ENCODE measurements at regions not wholly inside any gene's neighbourhood (a gene's known extent, or its start where the extent isn't known, plus 50 kb on each side); places are given as distances from the start of the nearest gene placed in this dataset.

DNA sequence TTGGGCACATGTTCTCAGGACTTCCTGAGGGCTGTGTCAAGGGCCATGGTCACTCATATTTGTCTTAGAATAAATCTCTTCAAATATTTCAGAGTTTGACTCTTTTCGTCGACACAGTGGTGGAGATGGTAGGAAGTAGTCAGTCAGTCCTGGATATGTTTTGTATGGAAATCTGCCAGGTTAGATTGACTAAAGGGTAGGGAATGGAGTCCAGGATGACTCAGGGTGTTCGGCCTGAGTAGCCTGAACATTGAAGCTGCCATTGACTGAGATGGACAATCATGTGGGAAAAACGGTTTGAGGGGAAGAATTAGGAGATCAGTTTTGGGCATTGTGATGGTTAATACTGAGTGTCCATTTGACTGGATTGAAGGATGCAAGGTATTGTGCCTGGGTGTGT is 177.1 kb upstream of the CENPE start:
- no peak overlapping the region for H2AFZ ChIP-seq (ENCODE audit: low read depth, low read length)
- H4K20me1 ChIP-seq (replicated peaks; ENCODE audit: control insufficient read depth, insufficient read depth, low read length) = no peaks in the 10 kb centered on the region
- no peak overlapping the region for H3K4me2 ChIP-seq (ENCODE audit: insufficient read depth, low read length)
- H3K9me1 ChIP-seq (ENCODE audit: control insufficient read depth, insufficient read depth, low read length) = no peaks in the 10 kb centered on the region
- intact Hi-C loops (cut with micrococcal nuclease) = no loop called here
- ATAC-seq = no peak
- DNase-seq (ENCODE audit: extremely low read depth in 1 of 4, low spot score in 3 of 4) = no peak
- CTCF ChIA-PET (ENCODE audit: low intra/inter-chr PET ratio) = no interaction called here
- BruUV-seq (replicated peaks) = no TSS peak
- H3K4me1 ChIP-seq (replicated peaks in 1 of 2; ENCODE audit: control insufficient read depth in 2 of 2, insufficient read depth in 2 of 2, low read length in 2 of 2) = no peaks in the 10 kb centered on the region
- no peaks in the 10 kb centered on the region for H3K9me3 ChIP-seq (replicated peaks; ENCODE audit: control insufficient read depth, insufficient read depth, low read depth, low read length)
- no peak for FAIRE-seq
- no peaks in the 10 kb centered on the region for H3K79me2 ChIP-seq (ENCODE audit: control insufficient read depth, insufficient read depth, low read length)
- POLR2A ChIA-PET = no interaction called here
- H3K36me3 ChIP-seq (ENCODE audit: control insufficient read depth, insufficient read depth, low read length) = no peaks in the 10 kb centered on the region
- no peak overlapping the region for H3K9ac ChIP-seq (ENCODE audit: insufficient read depth in 1 of 2, low read depth in 2 of 2, low read length in 2 of 2)
- H3K27me3 ChIP-seq (ENCODE audit: control insufficient read depth in 2 of 2, insufficient read depth in 2 of 2, low read length in 2 of 2) = no peaks in the 10 kb centered on the region
- in situ Hi-C loops (cut with MboI) = no loop called here
- no peak overlapping the region for H3K4me3 ChIP-seq
- H3K27ac ChIP-seq (ENCODE audit: extremely low read depth, low read depth, low read length) = no peak overlapping the region
- 7% methylated on average over 4 of the region's 4 CpGs for WGBS (ENCODE audit: insufficient coverage, low coverage, missing lambda C conversion rate)
- TF ChIP-seq, protein P1, sequence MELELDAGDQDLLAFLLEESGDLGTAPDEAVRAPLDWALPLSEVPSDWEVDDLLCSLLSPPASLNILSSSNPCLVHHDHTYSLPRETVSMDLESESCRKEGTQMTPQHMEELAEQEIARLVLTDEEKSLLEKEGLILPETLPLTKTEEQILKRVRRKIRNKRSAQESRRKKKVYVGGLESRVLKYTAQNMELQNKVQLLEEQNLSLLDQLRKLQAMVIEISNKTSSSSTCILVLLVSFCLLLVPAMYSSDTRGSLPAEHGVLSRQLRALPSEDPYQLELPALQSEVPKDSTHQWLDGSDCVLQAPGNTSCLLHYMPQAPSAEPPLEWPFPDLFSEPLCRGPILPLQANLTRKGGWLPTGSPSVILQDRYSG (tag; conservative IDR thresholded peaks at IDR 0.05; ENCODE audit: low read depth) = no peak
- TF ChIP-seq, protein P2, sequence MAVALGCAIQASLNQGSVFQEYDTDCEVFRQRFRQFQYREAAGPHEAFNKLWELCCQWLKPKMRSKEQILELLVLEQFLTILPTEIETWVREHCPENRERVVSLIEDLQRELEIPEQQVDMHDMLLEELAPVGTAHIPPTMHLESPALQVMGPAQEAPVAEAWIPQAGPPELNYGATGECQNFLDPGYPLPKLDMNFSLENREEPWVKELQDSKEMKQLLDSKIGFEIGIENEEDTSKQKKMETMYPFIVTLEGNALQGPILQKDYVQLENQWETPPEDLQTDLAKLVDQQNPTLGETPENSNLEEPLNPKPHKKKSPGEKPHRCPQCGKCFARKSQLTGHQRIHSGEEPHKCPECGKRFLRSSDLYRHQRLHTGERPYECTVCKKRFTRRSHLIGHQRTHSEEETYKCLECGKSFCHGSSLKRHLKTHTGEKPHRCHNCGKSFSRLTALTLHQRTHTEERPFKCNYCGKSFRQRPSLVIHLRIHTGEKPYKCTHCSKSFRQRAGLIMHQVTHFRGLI (CRISPR knock-in tag; IDR thresholded peaks at IDR 0.05) = no peak
- TF ChIP-seq TCF7 (IDR thresholded peaks at IDR 0.05; ENCODE audit: borderline replicate concordance) (no peak), ZNF253 (CRISPR knock-in tag; conservative IDR thresholded peaks at IDR 0.05) (no peak), HIVEP1 (CRISPR knock-in tag; IDR thresholded peaks at IDR 0.05) (no peak), ZNF764 (CRISPR knock-in tag; IDR thresholded peaks at IDR 0.05; ENCODE audit: low read depth) (no peak), RBM39 (optimal IDR thresholded peaks at IDR 0.05; ENCODE audit: low read depth, low read length) (no peak), ATF7 (IDR thresholded peaks at IDR 0.05) (no peak), NR3C1 (CRISPR knock-in tag; IDR thresholded peaks at IDR 0.05) (no peak), PHB (CRISPR knock-in tag; IDR thresholded peaks at IDR 0.05) (no peak), OTX1 (CRISPR knock-in tag; IDR thresholded peaks at IDR 0.05) (no peak), CHD1 (IDR thresholded peaks at IDR 0.05; ENCODE audit: low read length) (no peak), HNRNPLL (IDR thresholded peaks at IDR 0.05; ENCODE audit: low read depth, low read length, poor library complexity, severe bottlenecking) (no peak)
- TF ChIP-seq, protein P3, sequence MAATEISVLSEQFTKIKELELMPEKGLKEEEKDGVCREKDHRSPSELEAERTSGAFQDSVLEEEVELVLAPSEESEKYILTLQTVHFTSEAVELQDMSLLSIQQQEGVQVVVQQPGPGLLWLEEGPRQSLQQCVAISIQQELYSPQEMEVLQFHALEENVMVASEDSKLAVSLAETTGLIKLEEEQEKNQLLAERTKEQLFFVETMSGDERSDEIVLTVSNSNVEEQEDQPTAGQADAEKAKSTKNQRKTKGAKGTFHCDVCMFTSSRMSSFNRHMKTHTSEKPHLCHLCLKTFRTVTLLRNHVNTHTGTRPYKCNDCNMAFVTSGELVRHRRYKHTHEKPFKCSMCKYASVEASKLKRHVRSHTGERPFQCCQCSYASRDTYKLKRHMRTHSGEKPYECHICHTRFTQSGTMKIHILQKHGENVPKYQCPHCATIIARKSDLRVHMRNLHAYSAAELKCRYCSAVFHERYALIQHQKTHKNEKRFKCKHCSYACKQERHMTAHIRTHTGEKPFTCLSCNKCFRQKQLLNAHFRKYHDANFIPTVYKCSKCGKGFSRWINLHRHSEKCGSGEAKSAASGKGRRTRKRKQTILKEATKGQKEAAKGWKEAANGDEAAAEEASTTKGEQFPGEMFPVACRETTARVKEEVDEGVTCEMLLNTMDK (IDR thresholded peaks at IDR 0.05; ENCODE audit: borderline replicate concordance, insufficient read depth, low read depth, low read length, poor library complexity, severe bottlenecking) = no peak
- TF ChIP-seq, protein P4, sequence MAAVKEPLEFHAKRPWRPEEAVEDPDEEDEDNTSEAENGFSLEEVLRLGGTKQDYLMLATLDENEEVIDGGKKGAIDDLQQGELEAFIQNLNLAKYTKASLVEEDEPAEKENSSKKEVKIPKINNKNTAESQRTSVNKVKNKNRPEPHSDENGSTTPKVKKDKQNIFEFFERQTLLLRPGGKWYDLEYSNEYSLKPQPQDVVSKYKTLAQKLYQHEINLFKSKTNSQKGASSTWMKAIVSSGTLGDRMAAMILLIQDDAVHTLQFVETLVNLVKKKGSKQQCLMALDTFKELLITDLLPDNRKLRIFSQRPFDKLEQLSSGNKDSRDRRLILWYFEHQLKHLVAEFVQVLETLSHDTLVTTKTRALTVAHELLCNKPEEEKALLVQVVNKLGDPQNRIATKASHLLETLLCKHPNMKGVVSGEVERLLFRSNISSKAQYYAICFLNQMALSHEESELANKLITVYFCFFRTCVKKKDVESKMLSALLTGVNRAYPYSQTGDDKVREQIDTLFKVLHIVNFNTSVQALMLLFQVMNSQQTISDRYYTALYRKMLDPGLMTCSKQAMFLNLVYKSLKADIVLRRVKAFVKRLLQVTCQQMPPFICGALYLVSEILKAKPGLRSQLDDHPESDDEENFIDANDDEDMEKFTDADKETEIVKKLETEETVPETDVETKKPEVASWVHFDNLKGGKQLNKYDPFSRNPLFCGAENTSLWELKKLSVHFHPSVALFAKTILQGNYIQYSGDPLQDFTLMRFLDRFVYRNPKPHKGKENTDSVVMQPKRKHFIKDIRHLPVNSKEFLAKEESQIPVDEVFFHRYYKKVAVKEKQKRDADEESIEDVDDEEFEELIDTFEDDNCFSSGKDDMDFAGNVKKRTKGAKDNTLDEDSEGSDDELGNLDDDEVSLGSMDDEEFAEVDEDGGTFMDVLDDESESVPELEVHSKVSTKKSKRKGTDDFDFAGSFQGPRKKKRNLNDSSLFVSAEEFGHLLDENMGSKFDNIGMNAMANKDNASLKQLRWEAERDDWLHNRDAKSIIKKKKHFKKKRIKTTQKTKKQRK (IDR thresholded peaks at IDR 0.05; ENCODE audit: borderline replicate concordance, low read depth, low read length) = no peak

All from K562 (cell line).